HG03575 (cell line): ENCODE measurements at regions not wholly inside any gene's neighbourhood (a gene's known extent, or its start where the extent isn't known, plus 50 kb on each side); places are given as distances from the start of the nearest gene placed in this dataset.

Experiments used
- ATAC-seq: cut with Tn5 transposase; IDR thresholded peaks from one replicate; pipeline ENCODE4 v1.9.1; 2021; ENCODE audit not compliant: unreplicated experiment, insufficient number of reproducible peaks, low FRiP score; ENCODE audit errors: extremely low read depth

- no peak for ATAC-seq
Observed at GRCh38 chr4:22970665-22971064, 277.9 kb downstream of the GBA3 start.

- no peak for ATAC-seq
Observed at GRCh38 chr4:22969287-22969896, 276.7 kb downstream of the GBA3 start.

GRCh38 chr4:22962295-22962694 lies 269.6 kb downstream of the GBA3 start:
- ATAC-seq: no peak

GRCh38 chr4:22959483-22959882 lies 266.7 kb downstream of the GBA3 start:
- ATAC-seq: no peak

GRCh38 chr4:22957774-22958309 lies 265.1 kb downstream of the GBA3 start:
- no peak for ATAC-seq

GRCh38 chr4:22949161-22949855 lies 256.6 kb downstream of the GBA3 start:
- no peak for ATAC-seq

- no peak for ATAC-seq
Observed at GRCh38 chr4:22947851-22948250, 255.1 kb downstream of the GBA3 start.

- ATAC-seq: no peak
Observed at GRCh38 chr4:22942920-22943559, 250.3 kb downstream of the GBA3 start.

GRCh38 chr4:22941688-22942375 lies 249.1 kb downstream of the GBA3 start:
- no peak for ATAC-seq

- no peak for ATAC-seq
Observed at GRCh38 chr4:22932326-22932725, 239.6 kb downstream of the GBA3 start.

GRCh38 chr4:22922426-22922825 lies 229.7 kb downstream of the GBA3 start:
- ATAC-seq: no peak

- ATAC-seq: no peak
Observed at GRCh38 chr4:22921936-22922335, 229.2 kb downstream of the GBA3 start.

- no peak for ATAC-seq
Observed at GRCh38 chr4:22911285-22911684, 218.5 kb downstream of the GBA3 start.

GRCh38 chr4:22910200-22910599 lies 217.5 kb downstream of the GBA3 start:
- no peak for ATAC-seq

- no peak for ATAC-seq
Observed at GRCh38 chr4:22906045-22906444, 213.3 kb downstream of the GBA3 start.

GRCh38 chr4:22903913-22904312 lies 211.2 kb downstream of the GBA3 start:
- ATAC-seq: no peak

- ATAC-seq: no peak
Observed at GRCh38 chr4:22901631-22902030, 208.9 kb downstream of the GBA3 start.

GRCh38 chr4:22900876-22901275 lies 208.1 kb downstream of the GBA3 start:
- no peak for ATAC-seq

- no peak for ATAC-seq
Observed at GRCh38 chr4:22897520-22898108, 204.9 kb downstream of the GBA3 start.
